ENCODE measurements at regions not wholly inside any gene's neighbourhood (a gene's known extent, or its start where the extent isn't known, plus 50 kb on each side); places are given as distances from the start of the nearest gene placed in this dataset.

- DNase-seq (ENCODE audit: low spot score in 2 of 2) (no peak), ATAC-seq (no peak)
- Mint-ChIP-seq H3K36me3 (no peaks in the 10 kb centered on the region), H3K9me3 (no peaks in the 10 kb centered on the region), H3K27ac (no peak overlapping the region)
Observed at GRCh38 chr5:148768806-148769415, 57.5 kb upstream of the ADRB2 start.

- ATAC-seq: no peak
- Mint-ChIP-seq H3K36me3 (no peaks in the 10 kb centered on the region), H3K9me3 (no peaks in the 10 kb centered on the region), H3K27ac (no peak overlapping the region)
- DNase-seq (ENCODE audit: low spot score in 2 of 2): no peak
Observed at GRCh38 chr5:148769941-148770340, 56.5 kb upstream of the ADRB2 start.

DNA sequence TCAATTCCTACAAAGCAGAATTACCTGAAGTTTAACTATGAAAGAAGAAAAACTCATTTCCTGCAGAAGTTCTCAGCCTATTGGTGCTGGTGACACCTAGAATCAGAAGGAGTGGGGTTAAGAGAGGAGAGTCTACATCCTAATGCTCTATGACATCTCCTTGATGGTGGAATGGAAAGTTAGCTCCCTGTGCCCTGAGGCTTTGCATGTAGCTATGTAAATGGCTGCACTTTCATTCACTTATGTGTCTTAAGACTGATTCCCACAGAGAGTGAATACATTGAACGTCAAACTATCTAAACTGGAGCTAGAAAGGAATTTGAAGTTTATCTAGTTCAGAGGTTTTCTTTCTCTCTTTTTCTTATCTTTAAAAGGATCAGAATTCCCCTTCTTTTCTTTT is 52.1 kb upstream of the ADRB2 start:
- DNase-seq (ENCODE audit: low spot score in 2 of 2) (no peak), ATAC-seq (no peak)
- Mint-ChIP-seq H3K27ac (no peak overlapping the region), H3K36me3 (no peaks in the 10 kb centered on the region), H3K9me3 (no peaks in the 10 kb centered on the region)

DNA sequence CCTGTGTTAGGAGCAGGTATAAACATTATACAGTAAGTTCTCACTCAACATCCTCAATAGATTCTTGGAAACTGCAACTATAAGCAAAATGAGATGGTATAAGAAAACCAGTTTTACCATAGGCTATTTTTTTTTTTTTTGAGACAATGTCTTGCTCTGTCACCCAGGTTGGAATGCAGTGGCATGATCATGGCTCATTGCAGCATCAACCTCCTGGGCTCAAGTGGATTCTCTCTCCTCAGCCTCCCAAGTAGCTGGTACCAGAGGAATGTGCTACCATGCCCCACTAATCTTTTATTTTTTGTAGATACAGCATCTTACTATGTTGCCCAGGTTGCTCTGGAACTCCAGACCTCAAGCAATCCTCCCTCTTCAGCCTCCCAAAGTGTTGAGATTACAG is 50.1 kb upstream of the ADRB2 start:
- H3K36me3 Mint-ChIP-seq: no peaks in the 10 kb centered on the region

More for the DNA sequence above, 50.1 kb upstream of the ADRB2 start:
- H3K9me3 Mint-ChIP-seq: no peaks in the 10 kb centered on the region
- DNase-seq (ENCODE audit: low spot score in 2 of 2) (no peak), ATAC-seq (no peak)
- H3K27ac Mint-ChIP-seq: no peak overlapping the region

Data from activated naive CD4-positive, alpha-beta T cell treated with anti-CD3 and anti-CD28 coated beads, Interleukin-2, amount 50 U/mL, for 72 hours (primary cell).